ENCODE measurements at regions not wholly inside any gene's neighbourhood (a gene's known extent, or its start where the extent isn't known, plus 50 kb on each side); places are given as distances from the start of the nearest gene placed in this dataset.

DNA sequence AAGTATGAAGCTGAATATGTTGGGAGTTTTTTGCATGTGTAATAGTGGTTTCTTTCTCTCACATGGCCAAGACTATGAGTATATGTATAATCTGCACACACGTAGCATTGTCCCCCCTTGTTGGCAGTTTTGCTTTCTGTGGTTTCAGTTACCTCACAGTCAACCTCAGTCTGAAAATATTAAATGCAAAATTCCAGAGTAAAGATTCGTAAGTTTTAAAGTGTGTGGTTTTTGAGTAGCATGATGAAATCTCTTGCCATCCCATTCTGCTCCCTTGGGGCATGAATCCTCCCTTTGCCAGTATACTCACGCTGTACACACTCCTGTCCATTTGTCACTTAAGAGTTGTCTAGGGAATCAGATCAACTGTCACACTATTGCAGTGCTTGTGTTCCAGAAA is 742.0 kb upstream of the CCDC54 start:
- H3K9me3 Mint-ChIP-seq (ENCODE audit: unreplicated experiment), result no peaks in the 10 kb centered on the region
- no peak overlapping the region for H3K27ac Mint-ChIP-seq (ENCODE audit: unreplicated experiment)
- no peak for DNase-seq
- no peaks in the 10 kb centered on the region for H3K36me3 Mint-ChIP-seq (ENCODE audit: unreplicated experiment)
- H3K4me3 Mint-ChIP-seq (ENCODE audit: unreplicated experiment), result no peak overlapping the region
- H3K4me1 Mint-ChIP-seq (ENCODE audit: low read depth, unreplicated experiment), result peaks cover 10% of the 10 kb centered on the region
- H3K27me3 Mint-ChIP-seq (ENCODE audit: unreplicated experiment), result no peaks in the 10 kb centered on the region
- TF ChIP-seq, protein P1, sequence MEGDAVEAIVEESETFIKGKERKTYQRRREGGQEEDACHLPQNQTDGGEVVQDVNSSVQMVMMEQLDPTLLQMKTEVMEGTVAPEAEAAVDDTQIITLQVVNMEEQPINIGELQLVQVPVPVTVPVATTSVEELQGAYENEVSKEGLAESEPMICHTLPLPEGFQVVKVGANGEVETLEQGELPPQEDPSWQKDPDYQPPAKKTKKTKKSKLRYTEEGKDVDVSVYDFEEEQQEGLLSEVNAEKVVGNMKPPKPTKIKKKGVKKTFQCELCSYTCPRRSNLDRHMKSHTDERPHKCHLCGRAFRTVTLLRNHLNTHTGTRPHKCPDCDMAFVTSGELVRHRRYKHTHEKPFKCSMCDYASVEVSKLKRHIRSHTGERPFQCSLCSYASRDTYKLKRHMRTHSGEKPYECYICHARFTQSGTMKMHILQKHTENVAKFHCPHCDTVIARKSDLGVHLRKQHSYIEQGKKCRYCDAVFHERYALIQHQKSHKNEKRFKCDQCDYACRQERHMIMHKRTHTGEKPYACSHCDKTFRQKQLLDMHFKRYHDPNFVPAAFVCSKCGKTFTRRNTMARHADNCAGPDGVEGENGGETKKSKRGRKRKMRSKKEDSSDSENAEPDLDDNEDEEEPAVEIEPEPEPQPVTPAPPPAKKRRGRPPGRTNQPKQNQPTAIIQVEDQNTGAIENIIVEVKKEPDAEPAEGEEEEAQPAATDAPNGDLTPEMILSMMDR (IDR thresholded peaks at IDR 0.05; ENCODE audit: partially characterized antibody, unreplicated experiment), result no peak

DNA sequence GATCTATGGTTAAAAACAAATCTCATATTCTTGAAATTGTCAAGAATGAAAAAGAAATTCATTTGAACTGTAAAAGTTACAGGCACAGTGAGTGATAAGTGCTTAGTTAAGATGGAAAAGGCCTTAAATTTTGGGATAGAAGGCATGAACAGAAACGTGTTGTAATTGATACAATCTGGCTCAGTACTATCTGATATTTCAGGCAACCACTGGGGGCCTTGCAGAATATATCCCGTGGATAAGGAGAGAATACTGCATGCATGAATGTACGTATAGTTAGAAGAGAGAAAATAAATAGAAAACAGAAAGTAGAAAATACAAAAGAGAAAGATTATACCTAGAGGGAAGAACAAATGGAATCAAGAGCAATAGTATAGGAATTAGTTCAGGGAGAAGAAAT is 741.4 kb upstream of the CCDC54 start:
- Mint-ChIP-seq H3K9me3 (ENCODE audit: unreplicated experiment) (no peaks in the 10 kb centered on the region), H3K27me3 (ENCODE audit: unreplicated experiment) (no peaks in the 10 kb centered on the region), H3K36me3 (ENCODE audit: unreplicated experiment) (no peaks in the 10 kb centered on the region), H3K27ac (ENCODE audit: unreplicated experiment) (no peak overlapping the region), H3K4me1 (ENCODE audit: low read depth, unreplicated experiment) (peaks cover 10% of the 10 kb centered on the region), H3K4me3 (ENCODE audit: unreplicated experiment) (no peak overlapping the region)
- TF ChIP-seq, protein P1 (IDR thresholded peaks at IDR 0.05; ENCODE audit: partially characterized antibody, unreplicated experiment), result no peak
- no peak for DNase-seq

DNA sequence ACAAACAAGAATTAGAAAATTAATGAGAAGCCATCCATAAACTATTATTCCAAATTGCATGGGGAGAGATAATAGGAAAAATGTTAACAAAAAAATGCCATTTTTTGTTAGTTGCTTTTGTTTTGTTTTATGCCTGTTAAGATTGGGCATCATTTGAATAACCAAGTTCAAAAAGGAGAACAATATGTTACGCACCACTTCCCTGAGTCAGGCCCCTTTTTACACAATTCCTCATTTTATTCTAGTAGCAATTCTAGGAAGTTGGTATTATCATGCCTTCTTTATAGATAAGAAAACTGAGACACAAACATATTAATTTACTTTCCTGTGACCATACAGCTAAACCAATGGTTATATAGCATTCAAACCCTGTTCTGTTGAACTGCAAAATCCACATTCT is 736.9 kb upstream of the CCDC54 start:
- Mint-ChIP-seq H3K27me3 (ENCODE audit: unreplicated experiment) (no peaks in the 10 kb centered on the region), H3K4me1 (ENCODE audit: low read depth, unreplicated experiment) (peaks cover 5% of the 10 kb centered on the region), H3K4me3 (ENCODE audit: unreplicated experiment) (no peak overlapping the region), H3K36me3 (ENCODE audit: unreplicated experiment) (peaks cover 8% of the 10 kb centered on the region), H3K27ac (ENCODE audit: unreplicated experiment) (no peak overlapping the region), H3K9me3 (ENCODE audit: unreplicated experiment) (peaks cover 2% of the 10 kb centered on the region)
- TF ChIP-seq, protein P1 (IDR thresholded peaks at IDR 0.05; ENCODE audit: partially characterized antibody, unreplicated experiment), result no peak
- DNase-seq, result no peak

DNA sequence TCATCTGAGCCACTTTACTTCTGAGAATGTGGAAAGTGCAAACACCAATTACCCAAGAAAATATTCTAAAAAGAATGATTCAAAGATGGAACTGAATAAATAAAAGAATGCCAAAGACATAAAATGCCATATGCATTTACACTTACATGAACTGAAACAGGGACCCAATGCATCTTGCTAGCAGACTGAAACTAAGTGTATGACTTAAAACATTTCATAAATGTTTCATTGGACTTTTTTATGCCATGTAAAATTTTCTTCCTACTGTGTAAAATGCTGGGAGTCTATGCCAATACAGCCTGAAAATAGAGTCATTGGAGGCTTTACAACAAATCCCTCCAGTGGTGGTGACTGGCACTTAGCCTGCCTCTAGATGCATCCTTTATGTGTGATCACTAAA is 735.1 kb upstream of the CCDC54 start:
- no peaks in the 10 kb centered on the region for H3K27me3 Mint-ChIP-seq (ENCODE audit: unreplicated experiment)
- no peak overlapping the region for H3K4me3 Mint-ChIP-seq (ENCODE audit: unreplicated experiment)
- H3K9me3 Mint-ChIP-seq (ENCODE audit: unreplicated experiment), result peaks cover 2% of the 10 kb centered on the region
- TF ChIP-seq, protein P1 (IDR thresholded peaks at IDR 0.05; ENCODE audit: partially characterized antibody, unreplicated experiment), result no peak
- H3K4me1 Mint-ChIP-seq (ENCODE audit: low read depth, unreplicated experiment), result no peaks in the 10 kb centered on the region
- H3K36me3 Mint-ChIP-seq (ENCODE audit: unreplicated experiment), result peaks cover 8% of the 10 kb centered on the region
- DNase-seq, result no peak
- no peak overlapping the region for H3K27ac Mint-ChIP-seq (ENCODE audit: unreplicated experiment)

DNA sequence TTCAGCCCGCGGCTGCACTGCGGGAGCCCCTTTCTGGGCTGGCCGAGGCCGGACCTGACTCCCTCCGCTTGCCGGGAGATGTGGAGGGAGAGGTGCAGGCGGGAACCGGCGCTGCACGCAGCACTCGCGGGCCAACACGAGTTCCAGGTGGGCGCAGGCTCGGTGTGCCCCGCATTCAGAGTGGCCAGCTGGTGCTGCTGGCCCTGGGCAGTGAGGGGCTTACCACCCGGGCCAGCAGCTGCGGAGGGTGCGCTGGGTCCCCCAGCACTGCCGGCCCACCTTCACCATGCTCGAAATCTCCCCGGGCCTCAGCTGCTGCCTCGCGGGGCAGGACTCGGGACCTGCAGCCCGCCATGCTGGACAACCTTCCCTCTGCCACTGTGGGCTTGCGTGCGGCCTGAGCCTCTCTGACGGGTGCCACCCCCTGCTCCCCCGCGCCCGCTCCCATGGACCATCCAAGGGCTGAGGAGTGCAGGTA is 733.5 kb upstream of the CCDC54 start:
- TF ChIP-seq, protein P1 (IDR thresholded peaks at IDR 0.05; ENCODE audit: partially characterized antibody, unreplicated experiment), result no peak
- Mint-ChIP-seq H3K27me3 (ENCODE audit: unreplicated experiment) (no peaks in the 10 kb centered on the region), H3K4me1 (ENCODE audit: low read depth, unreplicated experiment) (no peaks in the 10 kb centered on the region), H3K9me3 (ENCODE audit: unreplicated experiment) (peaks cover 2% of the 10 kb centered on the region), H3K4me3 (ENCODE audit: unreplicated experiment) (no peak overlapping the region), H3K36me3 (ENCODE audit: unreplicated experiment) (peaks cover 8% of the 10 kb centered on the region), H3K27ac (ENCODE audit: unreplicated experiment) (no peak overlapping the region)
- no peak for DNase-seq

Measured in glutamatergic neuron (in vitro differentiated cells).